ENCODE measurements at regions not wholly inside any gene's neighbourhood (a gene's known extent, or its start where the extent isn't known, plus 50 kb on each side); places are given as distances from the start of the nearest gene placed in this dataset.

GRCh38 chr11:70716986-70717775 lies 318.9 kb downstream of the CTTN start:
- Histone ChIP-seq H3K4me3 (ENCODE audit: low read depth, low read length) (no peak overlapping the region), H3K4me1 (no peaks in the 10 kb centered on the region), H3K9me3 (no peaks in the 10 kb centered on the region), H3K27me3 (replicated peaks; ENCODE audit: control insufficient read depth, insufficient read depth, low read length) (no peaks in the 10 kb centered on the region), H3K36me3 (ENCODE audit: control insufficient read depth, insufficient read depth, low read length) (no peaks in the 10 kb centered on the region)
- no peaks in the 10 kb centered on the region for H3K27me3 Mint-ChIP-seq (ENCODE audit: insufficient read depth, unreplicated experiment)
- no peak for TF ChIP-seq CTCF (IDR thresholded peaks at IDR 0.05; ENCODE audit: insufficient read depth in 1 of 2, low read depth in 1 of 2, low read length in 1 of 2, severe bottlenecking in 1 of 2, unreplicated experiment in 1 of 2)
- peaks cover 28% of the 10 kb centered on the region for H3K36me3 Mint-ChIP-seq (ENCODE audit: insufficient read depth, unreplicated experiment)
- intact Hi-C loops (cut with micrococcal nuclease; ENCODE audit: unreplicated experiment) = no loop called here
- ChIA-PET CTCF (no interaction called here), POLR2A (no interaction called here)
- DNase-seq = no peak
- no peak overlapping the region for H3K4me3 Mint-ChIP-seq (ENCODE audit: unreplicated experiment)
- no peaks in the 10 kb centered on the region for H3K4me1 Mint-ChIP-seq (ENCODE audit: low read depth, unreplicated experiment)
- BruUV-seq (replicated peaks) = no TSS peak
- peak overlapping the region; percentile 22 for H3K27ac Mint-ChIP-seq (ENCODE audit: unreplicated experiment)
- H3K9me3 Mint-ChIP-seq (ENCODE audit: unreplicated experiment) = no peaks in the 10 kb centered on the region

- Mint-ChIP-seq H3K9me3 (ENCODE audit: unreplicated experiment) (no peaks in the 10 kb centered on the region), H3K27me3 (ENCODE audit: insufficient read depth, unreplicated experiment) (no peaks in the 10 kb centered on the region), H3K4me1 (ENCODE audit: low read depth, unreplicated experiment) (no peaks in the 10 kb centered on the region), H3K4me3 (ENCODE audit: unreplicated experiment) (no peak overlapping the region), H3K27ac (ENCODE audit: unreplicated experiment) (no peak overlapping the region), H3K36me3 (ENCODE audit: insufficient read depth, unreplicated experiment) (peaks cover 25% of the 10 kb centered on the region)
- BruUV-seq (replicated peaks) = no TSS peak
- H3K4me3 ChIP-seq (ENCODE audit: low read depth, low read length) = no peak overlapping the region
- intact Hi-C loops (cut with micrococcal nuclease; ENCODE audit: unreplicated experiment) = no loop called here
- POLR2A ChIA-PET = no interaction called here
- H3K4me1 ChIP-seq = no peaks in the 10 kb centered on the region
- H3K9me3 ChIP-seq = no peaks in the 10 kb centered on the region
- CTCF ChIA-PET = no interaction called here
- no peak for DNase-seq
- no peak for TF ChIP-seq CTCF (IDR thresholded peaks at IDR 0.05; ENCODE audit: insufficient read depth in 1 of 2, low read depth in 1 of 2, low read length in 1 of 2, severe bottlenecking in 1 of 2, unreplicated experiment in 1 of 2)
- no peaks in the 10 kb centered on the region for H3K27me3 ChIP-seq (replicated peaks; ENCODE audit: control insufficient read depth, insufficient read depth, low read length)
- no peaks in the 10 kb centered on the region for H3K36me3 ChIP-seq (ENCODE audit: control insufficient read depth, insufficient read depth, low read length)
Observed at GRCh38 chr11:70717936-70718595, 319.7 kb downstream of the CTTN start.

- Mint-ChIP-seq H3K9me3 (ENCODE audit: unreplicated experiment) (no peaks in the 10 kb centered on the region), H3K27ac (ENCODE audit: unreplicated experiment) (no peak overlapping the region), H3K4me1 (ENCODE audit: low read depth, unreplicated experiment) (no peaks in the 10 kb centered on the region), H3K36me3 (ENCODE audit: insufficient read depth, unreplicated experiment) (peaks cover 30% of the 10 kb centered on the region), H3K27me3 (ENCODE audit: insufficient read depth, unreplicated experiment) (no peaks in the 10 kb centered on the region), H3K4me3 (ENCODE audit: unreplicated experiment) (no peak overlapping the region)
- ChIA-PET POLR2A (no interaction called here), CTCF (interaction anchor here (0.5 kb wide), 1 partner anchor 9 kb away, joined by 4 read pairs; no protein-coding TSS in a partner anchor)
- no peaks in the 10 kb centered on the region for H3K36me3 ChIP-seq (ENCODE audit: control insufficient read depth, insufficient read depth, low read length)
- no peaks in the 10 kb centered on the region for H3K27me3 ChIP-seq (replicated peaks; ENCODE audit: control insufficient read depth, insufficient read depth, low read length)
- no peaks in the 10 kb centered on the region for H3K9me3 ChIP-seq
- BruUV-seq (replicated peaks) = no TSS peak
- no peaks in the 10 kb centered on the region for H3K4me1 ChIP-seq
- TF ChIP-seq CTCF (IDR thresholded peaks at IDR 0.05; ENCODE audit: insufficient read depth in 1 of 2, low read depth in 1 of 2, low read length in 1 of 2, severe bottlenecking in 1 of 2, unreplicated experiment in 1 of 2) = no peak
- no peak overlapping the region for H3K4me3 ChIP-seq (ENCODE audit: low read depth, low read length)
- no peak for DNase-seq
- intact Hi-C loops (cut with micrococcal nuclease; ENCODE audit: unreplicated experiment) = no loop called here
Observed at GRCh38 chr11:70719516-70719915, 321.2 kb downstream of the CTTN start.

All from Caco-2 (cell line).